HG02884 (cell line): ENCODE measurements at regions not wholly inside any gene's neighbourhood (a gene's known extent, or its start where the extent isn't known, plus 50 kb on each side); places are given as distances from the start of the nearest gene placed in this dataset.
A peak's percentile ranks its signal among the peaks of the same experiment; 100 is the strongest.

Experiments used
- ATAC-seq: cut with Tn5 transposase; IDR thresholded peaks from one replicate; pipeline ENCODE4 v1.9.1; 2021; ENCODE audit warnings: mild to moderate bottlenecking, moderate library complexity; ENCODE audit not compliant: unreplicated experiment

- ATAC-seq, result no peak
Measured at GRCh38 chr14:65278589-65278988, 133.9 kb upstream of the FUT8 start.

- ATAC-seq, result no peak
Measured at GRCh38 chr14:65279510-65279909, 133.0 kb upstream of the FUT8 start.

- ATAC-seq, result no peak
Measured at GRCh38 chr14:65279958-65280357, 132.6 kb upstream of the FUT8 start.

GRCh38 chr14:65280653-65281052 is 131.9 kb upstream of the FUT8 start:
- no peak for ATAC-seq

GRCh38 chr14:65281991-65282895 is 130.3 kb upstream of the FUT8 start:
- ATAC-seq, result no peak

- ATAC-seq, result no peak
Measured at GRCh38 chr14:65282896-65283253, 129.7 kb upstream of the FUT8 start.

- ATAC-seq, result no peak
Measured at GRCh38 chr14:65286443-65286842, 126.1 kb upstream of the FUT8 start.

- ATAC-seq, result peak; percentile 66
Measured at GRCh38 chr14:65287264-65288131, 125.0 kb upstream of the FUT8 start.

- ATAC-seq, result no peak
Measured at GRCh38 chr14:65290830-65291229, 121.7 kb upstream of the FUT8 start.

- ATAC-seq, result no peak
Measured at GRCh38 chr14:65291531-65291930, 121.0 kb upstream of the FUT8 start.

GRCh38 chr14:65294816-65295215 is 117.7 kb upstream of the FUT8 start:
- ATAC-seq, result no peak

- no peak for ATAC-seq
Measured at GRCh38 chr14:65296402-65296801, 116.1 kb upstream of the FUT8 start.

- ATAC-seq, result no peak
Measured at GRCh38 chr14:65296876-65297275, 115.7 kb upstream of the FUT8 start.

GRCh38 chr14:65297744-65298143 is 114.8 kb upstream of the FUT8 start:
- ATAC-seq, result no peak

- no peak for ATAC-seq
Measured at GRCh38 chr14:65299826-65300225, 112.7 kb upstream of the FUT8 start.

GRCh38 chr14:65301862-65302539 is 110.5 kb upstream of the FUT8 start:
- ATAC-seq, result peak; percentile 55

GRCh38 chr14:65302571-65303189 is 109.8 kb upstream of the FUT8 start:
- peak; percentile 50 for ATAC-seq

GRCh38 chr14:65303190-65303898 is 109.2 kb upstream of the FUT8 start:
- no peak for ATAC-seq

GRCh38 chr14:65303899-65304222 is 108.7 kb upstream of the FUT8 start:
- ATAC-seq, result no peak

- no peak for ATAC-seq
Measured at GRCh38 chr14:65304239-65304638, 108.3 kb upstream of the FUT8 start.
